Renal cortex interstitium (tissue), 11 donors: ENCODE measurements at regions not wholly inside any gene's neighbourhood (a gene's known extent, or its start where the extent isn't known, plus 50 kb on each side); places are given as distances from the start of the nearest gene placed in this dataset.

Source experiments
- DNase-seq, 11 donors: peaks; one replicate each; pipeline ENCODE4 v3.0.0-alpha.2; 2013; ENCODE audit warnings: low read depth in 9 of 11, low spot score in 4 of 11; ENCODE audit errors: extremely low read depth in 1 of 11

- no peak for DNase-seq
Observed at GRCh38 chr10:128895473-128895872, 571.6 kb upstream of the MGMT start.

- DNase-seq: no peak
Observed at GRCh38 chr10:128896116-128896795, 570.8 kb upstream of the MGMT start.

- no peak for DNase-seq
Observed at GRCh38 chr10:128896963-128897362, 570.1 kb upstream of the MGMT start.

- DNase-seq: no peak
Observed at GRCh38 chr10:128897401-128898129, 569.5 kb upstream of the MGMT start.

GRCh38 chr10:128898133-128898915 is 568.7 kb upstream of the MGMT start:
- no peak for DNase-seq

- DNase-seq: no peak
Observed at GRCh38 chr10:128898916-128899195, 568.2 kb upstream of the MGMT start.

GRCh38 chr10:128900456-128900855 is 566.6 kb upstream of the MGMT start:
- no peak for DNase-seq

- DNase-seq: no peak
Observed at GRCh38 chr10:128901236-128901635, 565.8 kb upstream of the MGMT start.

- DNase-seq: no peak
Observed at GRCh38 chr10:128902031-128902710, 564.9 kb upstream of the MGMT start.

- DNase-seq: no peak
Observed at GRCh38 chr10:128907155-128907941, 559.7 kb upstream of the MGMT start.

GRCh38 chr10:128908099-128908498 is 558.9 kb upstream of the MGMT start:
- no peak for DNase-seq

- DNase-seq: no peak
Observed at GRCh38 chr10:128908499-128908898, 558.5 kb upstream of the MGMT start.

GRCh38 chr10:128912568-128913311 is 554.3 kb upstream of the MGMT start:
- no peak for DNase-seq

- DNase-seq: no peak
Observed at GRCh38 chr10:128914681-128915080, 552.4 kb upstream of the MGMT start.

- DNase-seq: no peak
Observed at GRCh38 chr10:128915630-128916029, 551.4 kb upstream of the MGMT start.

GRCh38 chr10:128916383-128916782 is 550.7 kb upstream of the MGMT start:
- no peak for DNase-seq

- no peak for DNase-seq
Observed at GRCh38 chr10:128921389-128922022, 545.5 kb upstream of the MGMT start.

- no peak for DNase-seq
Observed at GRCh38 chr10:128922172-128922571, 544.9 kb upstream of the MGMT start.
